ENCODE measurements at regions not wholly inside any gene's neighbourhood (a gene's known extent, or its start where the extent isn't known, plus 50 kb on each side); places are given as distances from the start of the nearest gene placed in this dataset.

DNA sequence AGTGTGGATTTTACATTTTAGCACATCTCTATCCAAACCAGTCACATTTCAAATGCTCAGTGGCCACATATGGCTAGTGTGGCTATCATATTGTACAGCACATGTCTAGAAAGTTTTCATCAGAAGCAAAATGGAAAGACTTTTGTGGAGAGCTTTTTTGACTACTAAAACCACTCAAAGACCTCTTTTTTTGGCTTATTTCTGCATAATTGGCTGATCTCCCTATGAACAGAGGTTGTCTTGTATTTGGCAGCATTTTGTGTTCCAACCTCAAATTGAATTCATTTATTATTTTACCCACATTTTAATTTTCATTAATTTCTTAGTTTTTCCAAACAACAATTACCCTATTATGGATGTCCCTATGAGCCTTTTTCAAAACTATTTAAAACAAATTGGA is 395.7 kb downstream of the TLE1 start:
- Mint-ChIP-seq H3K36me3 (no peaks in the 10 kb centered on the region), H3K27me3 (no peaks in the 10 kb centered on the region), H3K4me1 (no peaks in the 10 kb centered on the region), H3K27ac (no peak overlapping the region), H3K4me3 (no peak overlapping the region), H3K9me3 (peaks cover 2% of the 10 kb centered on the region)
- DNase-seq = no peak
- CTCF ChIA-PET = no interaction called here

- peaks cover 6% of the 10 kb centered on the region for H3K9me3 Mint-ChIP-seq
These were observed 397.1 kb downstream of the TLE1 start for GRCh38 chr9:81292056-81292805.

DNA sequence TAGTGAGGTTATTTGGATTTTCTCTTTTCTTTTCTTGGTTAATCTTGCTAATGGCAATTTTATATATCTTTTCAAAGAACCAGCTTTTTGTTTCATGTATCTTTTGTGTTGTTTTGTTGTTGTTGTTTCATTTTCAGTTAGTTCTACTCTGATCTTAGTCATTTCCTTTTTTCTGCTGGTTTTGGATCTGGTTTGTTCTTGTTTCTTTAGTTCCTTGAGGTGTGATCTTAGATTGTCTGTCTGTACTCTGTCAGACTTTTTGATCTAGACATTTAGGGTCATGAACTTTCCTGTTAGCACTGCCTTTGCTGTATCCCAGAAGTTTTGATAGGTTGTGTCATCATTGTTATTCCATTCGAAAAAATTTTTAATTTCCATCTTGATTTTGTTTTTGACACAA is 399.7 kb downstream of the TLE1 start:
- no peaks in the 10 kb centered on the region for H3K27me3 Mint-ChIP-seq
- CTCF ChIA-PET = no interaction called here
- no peak overlapping the region for H3K4me3 Mint-ChIP-seq
- H3K4me1 Mint-ChIP-seq = no peaks in the 10 kb centered on the region
- H3K27ac Mint-ChIP-seq = no peak overlapping the region
- DNase-seq = no peak
- H3K36me3 Mint-ChIP-seq = no peaks in the 10 kb centered on the region
- H3K9me3 Mint-ChIP-seq = peaks cover 15% of the 10 kb centered on the region

More at GRCh38 chr9:81292056-81292805, 397.1 kb downstream of the TLE1 start:
- no peak overlapping the region for H3K27ac Mint-ChIP-seq
- CTCF ChIA-PET = no interaction called here
- no peaks in the 10 kb centered on the region for H3K4me1 Mint-ChIP-seq
- H3K36me3 Mint-ChIP-seq = no peaks in the 10 kb centered on the region
- no peak overlapping the region for H3K4me3 Mint-ChIP-seq
- DNase-seq = no peak
- no peaks in the 10 kb centered on the region for H3K27me3 Mint-ChIP-seq

DNA sequence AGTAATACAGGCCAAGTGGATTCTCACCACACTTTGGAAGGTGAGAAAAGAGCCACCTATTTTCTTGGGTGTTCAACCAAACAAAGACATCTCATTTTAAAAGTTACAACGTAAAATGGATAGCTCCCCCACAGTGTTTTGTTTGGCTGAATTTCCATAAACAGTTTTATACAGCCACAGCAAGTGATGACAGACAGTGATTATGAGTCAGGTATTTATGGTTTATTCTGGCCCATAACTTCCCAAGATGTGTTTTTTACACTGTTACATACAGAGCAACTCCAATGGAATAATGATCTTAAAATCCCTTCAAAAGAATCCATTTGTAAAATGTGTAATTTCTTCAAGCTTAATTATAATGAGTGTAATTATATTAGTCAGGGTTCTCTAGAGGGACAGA is 421.3 kb downstream of the TLE1 start:
- Mint-ChIP-seq H3K27ac (no peak overlapping the region), H3K4me3 (no peak overlapping the region), H3K36me3 (no peaks in the 10 kb centered on the region), H3K27me3 (no peaks in the 10 kb centered on the region), H3K4me1 (no peaks in the 10 kb centered on the region), H3K9me3 (peaks cover 13% of the 10 kb centered on the region)
- DNase-seq = no peak
- CTCF ChIA-PET = no interaction called here

DNA sequence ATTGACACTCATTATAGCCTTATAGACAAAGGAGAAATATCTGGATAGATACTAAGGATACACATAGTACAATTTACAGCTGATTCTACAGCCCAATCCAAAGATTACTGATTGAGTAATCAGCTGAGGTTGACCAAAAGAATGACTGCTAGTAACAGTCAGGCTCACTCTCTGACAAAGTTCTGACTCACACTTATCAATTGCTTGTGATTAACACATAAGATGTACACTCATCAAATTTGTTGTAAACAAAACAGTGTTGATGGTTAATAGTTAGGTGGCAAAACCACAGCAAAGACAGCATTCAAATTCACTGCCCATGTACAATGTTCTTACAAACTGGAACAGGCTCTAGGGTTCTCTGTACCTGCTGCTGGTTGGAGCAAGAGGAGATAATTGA is 422.7 kb downstream of the TLE1 start:
- peaks cover 16% of the 10 kb centered on the region for H3K9me3 Mint-ChIP-seq
- H3K27me3 Mint-ChIP-seq = no peaks in the 10 kb centered on the region
- H3K36me3 Mint-ChIP-seq = no peaks in the 10 kb centered on the region
- CTCF ChIA-PET = no interaction called here
- no peaks in the 10 kb centered on the region for H3K4me1 Mint-ChIP-seq
- no peak overlapping the region for H3K4me3 Mint-ChIP-seq
- DNase-seq = no peak
- H3K27ac Mint-ChIP-seq = no peak overlapping the region

GRCh38 chr9:81266086-81266485 is 423.3 kb downstream of the TLE1 start:
- no peak overlapping the region for H3K27ac Mint-ChIP-seq
- H3K4me3 Mint-ChIP-seq = no peak overlapping the region
- H3K4me1 Mint-ChIP-seq = no peaks in the 10 kb centered on the region
- DNase-seq = no peak
- no peaks in the 10 kb centered on the region for H3K27me3 Mint-ChIP-seq
- peaks cover 19% of the 10 kb centered on the region for H3K9me3 Mint-ChIP-seq
- no peaks in the 10 kb centered on the region for H3K36me3 Mint-ChIP-seq
- CTCF ChIA-PET = no interaction called here

GRCh38 chr9:81264516-81264915 is 424.8 kb downstream of the TLE1 start:
- no peak for DNase-seq
- H3K27ac Mint-ChIP-seq = no peak overlapping the region
- CTCF ChIA-PET = no interaction called here
- no peaks in the 10 kb centered on the region for H3K27me3 Mint-ChIP-seq
- H3K9me3 Mint-ChIP-seq = peaks cover 13% of the 10 kb centered on the region
- no peak overlapping the region for H3K4me3 Mint-ChIP-seq
- H3K36me3 Mint-ChIP-seq = no peaks in the 10 kb centered on the region
- no peaks in the 10 kb centered on the region for H3K4me1 Mint-ChIP-seq

DNA sequence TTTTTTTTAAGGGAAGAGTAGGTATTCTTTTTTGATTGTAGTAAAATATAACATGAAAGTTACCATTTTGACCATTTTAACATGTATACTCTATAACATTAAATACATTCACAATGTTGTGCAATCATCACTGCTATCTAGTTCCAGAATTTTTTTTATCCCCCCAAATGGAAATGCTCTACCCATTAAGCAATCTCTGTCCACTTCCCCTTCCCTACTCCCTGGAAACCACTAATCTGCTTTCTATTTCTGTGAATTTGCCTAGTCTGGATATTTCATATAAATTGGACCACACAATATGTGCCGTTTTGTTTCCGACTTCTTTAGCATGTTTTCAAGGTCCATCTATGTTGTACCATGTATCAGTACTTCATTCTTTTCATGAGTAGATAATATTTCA is 429.5 kb downstream of the TLE1 start:
- Mint-ChIP-seq H3K4me1 (no peaks in the 10 kb centered on the region), H3K9me3 (peaks cover 9% of the 10 kb centered on the region), H3K36me3 (no peaks in the 10 kb centered on the region), H3K27ac (no peak overlapping the region), H3K4me3 (no peak overlapping the region), H3K27me3 (no peaks in the 10 kb centered on the region)
- no peak for DNase-seq
- CTCF ChIA-PET = no interaction called here

DNA sequence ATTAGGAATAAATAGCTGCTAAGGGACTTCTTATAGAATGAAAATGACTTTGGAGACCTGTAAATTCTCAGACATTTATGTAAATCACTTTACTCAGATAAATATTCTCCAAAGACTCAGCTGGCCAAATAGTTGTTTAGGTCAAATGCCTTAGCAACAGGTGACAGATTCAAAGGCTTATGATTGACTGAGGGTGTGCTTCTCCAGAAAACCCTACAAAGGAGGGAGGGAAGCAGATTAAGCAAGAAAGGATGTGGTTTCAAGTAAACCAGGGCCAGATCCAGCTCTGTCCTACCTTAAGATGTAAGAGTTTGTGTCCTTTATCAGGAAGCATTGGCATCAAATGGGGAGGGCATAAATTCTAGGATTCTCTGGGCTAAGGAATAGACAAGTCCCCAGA is 433.0 kb downstream of the TLE1 start:
- no peak overlapping the region for H3K27ac Mint-ChIP-seq
- H3K27me3 Mint-ChIP-seq = no peaks in the 10 kb centered on the region
- DNase-seq = no peak
- H3K36me3 Mint-ChIP-seq = no peaks in the 10 kb centered on the region
- H3K4me3 Mint-ChIP-seq = no peak overlapping the region
- H3K9me3 Mint-ChIP-seq = peaks cover 4% of the 10 kb centered on the region
- CTCF ChIA-PET = no interaction called here
- no peaks in the 10 kb centered on the region for H3K4me1 Mint-ChIP-seq

DNA sequence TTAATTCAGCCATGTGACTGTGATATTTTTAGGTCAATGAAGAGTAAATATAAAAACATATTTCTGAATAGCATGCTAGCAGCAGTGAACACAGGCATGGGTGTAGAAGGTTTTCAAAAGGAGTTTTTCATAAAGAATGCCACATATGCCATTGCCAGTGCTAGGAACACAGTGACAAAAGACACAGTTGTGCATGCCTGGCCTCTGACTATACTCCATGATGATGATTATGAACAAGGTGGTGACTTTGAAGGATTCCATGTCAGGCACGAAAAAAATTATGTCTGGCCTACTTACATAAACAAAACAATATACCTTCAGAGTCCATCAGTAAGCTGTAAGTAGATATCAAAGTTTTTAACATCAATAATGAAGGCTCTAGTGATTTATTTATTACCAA is 438.7 kb downstream of the TLE1 start:
- CTCF ChIA-PET = no interaction called here
- Mint-ChIP-seq H3K27ac (no peak overlapping the region), H3K4me3 (no peak overlapping the region), H3K4me1 (no peaks in the 10 kb centered on the region), H3K36me3 (no peaks in the 10 kb centered on the region), H3K27me3 (no peaks in the 10 kb centered on the region), H3K9me3 (peaks cover 1% of the 10 kb centered on the region)
- no peak for DNase-seq

DNA sequence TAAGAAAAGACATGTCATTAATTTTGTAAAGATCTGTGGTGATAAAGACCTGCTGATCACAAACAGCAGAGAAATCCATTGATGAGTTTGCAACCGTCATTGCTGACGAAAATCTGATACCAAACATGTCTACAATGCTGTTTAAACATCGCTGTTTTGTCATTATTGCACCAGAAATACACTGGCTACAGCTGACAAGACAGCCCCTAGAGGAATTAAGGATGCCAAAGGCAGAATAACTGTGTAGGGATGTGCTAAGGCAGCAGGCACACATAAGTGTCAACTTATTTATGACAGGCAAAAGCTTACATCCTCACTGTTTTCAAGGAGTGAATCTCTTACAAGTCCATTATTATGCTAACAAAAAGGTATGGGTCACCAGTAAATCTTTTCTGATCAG is 439.3 kb downstream of the TLE1 start:
- H3K4me3 Mint-ChIP-seq = no peak overlapping the region
- no peak for DNase-seq
- H3K36me3 Mint-ChIP-seq = no peaks in the 10 kb centered on the region
- CTCF ChIA-PET = no interaction called here
- H3K9me3 Mint-ChIP-seq = peaks cover 1% of the 10 kb centered on the region
- H3K27me3 Mint-ChIP-seq = no peaks in the 10 kb centered on the region
- no peak overlapping the region for H3K27ac Mint-ChIP-seq
- no peaks in the 10 kb centered on the region for H3K4me1 Mint-ChIP-seq

GRCh38 chr9:81245254-81245956 is 443.9 kb downstream of the TLE1 start:
- Mint-ChIP-seq H3K4me1 (no peaks in the 10 kb centered on the region), H3K27ac (no peak overlapping the region), H3K36me3 (no peaks in the 10 kb centered on the region), H3K4me3 (no peak overlapping the region), H3K27me3 (no peaks in the 10 kb centered on the region), H3K9me3 (no peaks in the 10 kb centered on the region)
- DNase-seq = no peak
- CTCF ChIA-PET = no interaction called here

GRCh38 chr9:81244631-81245030 is 444.7 kb downstream of the TLE1 start:
- H3K9me3 Mint-ChIP-seq = no peaks in the 10 kb centered on the region
- H3K36me3 Mint-ChIP-seq = no peaks in the 10 kb centered on the region
- H3K4me1 Mint-ChIP-seq = no peaks in the 10 kb centered on the region
- no peaks in the 10 kb centered on the region for H3K27me3 Mint-ChIP-seq
- DNase-seq = no peak
- no peak overlapping the region for H3K4me3 Mint-ChIP-seq
- CTCF ChIA-PET = no interaction called here
- no peak overlapping the region for H3K27ac Mint-ChIP-seq

DNA sequence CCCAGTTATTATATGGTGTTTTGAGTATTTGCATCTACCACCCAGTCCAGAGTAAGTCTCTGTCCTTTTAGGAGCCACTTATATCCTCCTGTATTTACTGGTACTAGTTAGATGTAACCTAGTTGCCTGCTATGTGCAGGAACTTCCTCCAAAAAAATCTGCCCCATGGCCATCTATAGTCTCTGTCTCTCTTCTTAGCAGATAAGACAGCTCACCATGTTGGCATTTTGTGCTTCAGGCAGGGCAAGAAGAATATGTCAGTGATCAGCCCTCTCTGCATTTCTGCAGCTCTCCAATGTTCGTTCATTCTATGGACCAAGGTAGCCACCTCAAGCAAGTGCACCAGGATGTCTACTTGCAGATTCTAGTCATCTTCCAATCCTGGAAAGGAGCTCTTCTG is 446.5 kb downstream of the TLE1 start:
- H3K27me3 Mint-ChIP-seq = no peaks in the 10 kb centered on the region
- no peaks in the 10 kb centered on the region for H3K4me1 Mint-ChIP-seq
- no peaks in the 10 kb centered on the region for H3K36me3 Mint-ChIP-seq
- no peak overlapping the region for H3K4me3 Mint-ChIP-seq
- no peak for DNase-seq
- no peak overlapping the region for H3K27ac Mint-ChIP-seq
- CTCF ChIA-PET = no interaction called here
- no peaks in the 10 kb centered on the region for H3K9me3 Mint-ChIP-seq

DNA sequence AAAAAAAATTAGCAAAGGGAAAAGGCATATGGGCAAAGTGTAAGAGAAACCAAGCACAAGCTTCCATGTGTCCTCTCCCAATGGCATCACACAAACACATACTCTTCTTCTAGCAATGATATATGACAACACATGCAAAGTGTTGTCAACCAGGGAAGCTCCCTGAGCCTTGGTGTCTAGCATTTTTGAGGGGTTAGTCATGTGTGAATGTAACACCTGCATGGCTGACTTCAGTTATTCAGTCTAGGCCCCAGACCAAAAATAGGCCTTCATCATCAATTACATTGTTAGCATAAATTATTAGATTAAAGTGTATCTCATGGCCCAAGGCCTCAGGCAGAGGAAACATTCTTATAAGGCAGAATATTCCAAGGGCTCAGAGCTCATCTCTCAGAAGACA is 450.0 kb downstream of the TLE1 start:
- no peak for DNase-seq
- Mint-ChIP-seq H3K4me1 (no peaks in the 10 kb centered on the region), H3K4me3 (no peak overlapping the region), H3K9me3 (no peaks in the 10 kb centered on the region), H3K36me3 (no peaks in the 10 kb centered on the region), H3K27me3 (no peaks in the 10 kb centered on the region), H3K27ac (no peak overlapping the region)
- CTCF ChIA-PET = no interaction called here
